ENCODE measurements at regions not wholly inside any gene's neighbourhood (a gene's known extent, or its start where the extent isn't known, plus 50 kb on each side); places are given as distances from the start of the nearest gene placed in this dataset.

DNA sequence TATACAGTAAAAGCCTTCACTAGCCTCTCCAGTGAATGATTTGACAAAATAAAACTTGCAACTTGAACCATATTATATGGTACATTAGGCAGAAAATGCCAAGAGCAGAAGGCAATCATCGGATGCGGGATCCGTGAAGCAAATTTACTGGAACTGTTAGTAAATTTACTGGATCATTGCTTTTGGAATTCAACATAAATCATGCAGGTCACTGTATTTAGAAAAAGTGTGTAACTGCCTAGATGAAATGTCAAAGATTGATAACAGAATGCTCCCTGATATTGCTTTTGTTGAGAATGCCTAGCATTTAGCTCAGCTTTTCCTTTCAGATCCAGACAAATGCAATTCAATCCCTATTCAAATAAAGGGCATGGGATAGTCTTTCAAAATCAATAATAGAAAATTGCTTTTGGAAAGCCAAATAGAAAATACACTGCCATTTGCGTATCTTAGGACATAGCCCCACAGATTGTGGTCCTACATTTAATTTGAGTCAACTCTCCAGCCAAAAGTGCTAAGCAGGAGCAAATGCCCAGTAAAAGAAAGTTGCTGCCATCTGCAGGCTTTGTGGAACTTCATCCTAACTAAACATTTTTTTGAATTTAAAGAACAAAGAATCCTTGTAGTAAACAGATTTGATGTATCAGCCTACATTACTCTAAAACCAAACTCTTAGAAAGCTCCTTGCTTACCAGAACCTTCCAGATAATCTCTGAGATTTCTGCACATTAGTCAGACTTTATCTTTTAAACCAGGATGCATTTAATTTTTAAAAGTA is 109.5 kb upstream of the HSF2 start:
- peak; percentile 58 for DNase-seq

DNA sequence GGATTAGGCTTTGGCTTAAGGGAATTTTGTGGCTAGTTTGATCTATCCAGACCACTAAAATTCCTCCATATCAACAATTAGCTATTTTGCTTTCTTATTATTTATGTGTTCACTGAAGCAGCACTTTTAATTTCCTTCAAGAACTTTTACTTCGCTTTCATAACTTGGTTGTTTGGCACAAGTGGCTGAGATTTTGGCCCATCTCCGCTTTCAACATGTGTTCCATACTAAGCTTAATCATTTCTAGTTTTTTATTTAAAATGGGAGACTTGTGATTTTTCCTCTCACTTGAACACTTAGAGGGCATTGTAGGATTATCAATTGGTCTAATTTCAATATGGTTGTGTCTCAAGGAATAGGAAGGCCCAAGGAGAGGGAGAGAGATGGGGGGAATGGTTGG is 102.4 kb upstream of the HSF2 start:
- no peak for DNase-seq

- no peak for DNase-seq
These were observed 97.4 kb upstream of the HSF2 start for GRCh38 chr6:122302067-122302466.

DNA sequence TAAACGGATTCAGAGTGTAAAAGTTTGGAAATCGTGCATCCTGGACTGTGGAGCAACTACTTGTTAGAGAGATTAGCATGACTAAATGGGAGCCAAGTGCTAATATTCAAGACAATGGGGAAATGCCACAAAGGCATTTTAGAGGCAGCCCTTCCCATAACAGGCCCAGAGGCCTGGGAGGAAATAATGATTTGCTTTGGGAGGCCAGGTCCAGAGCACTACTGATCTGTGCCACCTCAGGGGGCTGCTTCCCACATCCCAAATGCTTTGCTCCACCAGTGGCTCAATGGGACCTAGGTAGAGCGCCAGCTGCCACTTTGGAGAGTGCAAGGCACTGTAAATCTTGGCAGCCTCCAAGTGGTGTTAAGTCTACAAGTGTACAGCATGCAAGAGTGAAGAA is 91.9 kb upstream of the HSF2 start:
- no peak for DNase-seq

DNA sequence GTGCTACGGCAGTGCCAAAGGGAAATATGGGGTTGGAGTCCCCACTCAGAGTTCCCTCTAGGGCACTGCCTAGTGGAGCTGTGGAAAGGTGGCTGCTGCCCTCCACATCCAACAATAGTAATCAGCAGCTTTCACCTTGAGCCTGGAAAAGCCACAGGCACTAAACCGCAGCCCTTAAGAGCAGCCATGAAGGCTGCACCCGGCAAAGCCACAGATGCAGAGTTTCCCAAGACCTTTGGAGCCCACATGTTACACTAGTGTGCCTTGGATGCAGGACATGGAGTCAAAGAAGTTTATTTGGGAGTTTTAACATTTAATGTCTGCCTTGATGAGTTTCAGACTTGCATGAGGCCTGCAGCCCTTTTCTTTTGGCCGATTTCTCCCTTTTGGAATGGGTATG is 91.4 kb upstream of the HSF2 start:
- DNase-seq: no peak

- DNase-seq: no peak
These were observed 83.6 kb upstream of the HSF2 start for GRCh38 chr6:122315842-122316241.

- DNase-seq: peak; percentile 21
These were observed 76.6 kb upstream of the HSF2 start for GRCh38 chr6:122322824-122323223.

- DNase-seq: no peak
These were observed 76.1 kb upstream of the HSF2 start for GRCh38 chr6:122323361-122323760.

DNA sequence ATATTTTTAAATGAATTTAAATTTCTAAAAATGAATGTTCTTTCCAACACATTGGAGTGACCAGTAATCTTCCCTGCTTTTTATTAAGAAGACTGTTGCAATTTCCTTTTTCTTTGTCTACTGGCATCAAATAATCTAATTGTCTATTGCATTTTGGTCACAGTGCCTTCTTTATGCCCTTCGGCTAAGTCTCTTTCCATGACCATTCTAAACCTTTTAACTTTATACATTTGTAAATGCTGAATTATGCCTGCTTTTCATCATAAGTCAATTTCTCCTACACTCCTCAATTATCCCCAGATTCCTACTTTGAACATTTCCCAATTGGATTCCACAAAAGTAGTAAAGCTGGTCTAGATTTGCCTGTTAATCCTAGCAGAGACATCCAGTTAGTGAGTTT is 69.1 kb upstream of the HSF2 start:
- DNase-seq: no peak

- no peak for DNase-seq
These were observed 61.8 kb upstream of the HSF2 start for GRCh38 chr6:122337645-122338044.

DNA sequence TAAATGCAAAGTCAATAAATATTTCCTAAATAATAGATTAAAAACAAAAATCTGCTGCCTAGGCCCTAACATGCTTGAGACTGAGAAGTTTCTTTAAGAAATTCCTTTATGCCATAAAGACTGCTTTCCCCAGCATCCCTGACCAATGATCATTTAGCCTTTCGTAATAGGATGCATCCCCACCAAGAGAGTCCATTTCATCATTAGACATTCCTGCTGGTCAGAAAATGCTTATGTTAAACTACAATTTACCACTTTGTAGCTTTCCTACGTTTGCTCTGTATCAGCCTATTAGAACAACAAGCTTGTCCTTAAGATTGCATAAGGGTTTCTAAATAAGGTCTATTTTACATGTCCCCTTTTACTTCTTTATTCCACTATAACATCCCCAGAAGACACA is 59.8 kb upstream of the HSF2 start:
- no peak for DNase-seq

DNA sequence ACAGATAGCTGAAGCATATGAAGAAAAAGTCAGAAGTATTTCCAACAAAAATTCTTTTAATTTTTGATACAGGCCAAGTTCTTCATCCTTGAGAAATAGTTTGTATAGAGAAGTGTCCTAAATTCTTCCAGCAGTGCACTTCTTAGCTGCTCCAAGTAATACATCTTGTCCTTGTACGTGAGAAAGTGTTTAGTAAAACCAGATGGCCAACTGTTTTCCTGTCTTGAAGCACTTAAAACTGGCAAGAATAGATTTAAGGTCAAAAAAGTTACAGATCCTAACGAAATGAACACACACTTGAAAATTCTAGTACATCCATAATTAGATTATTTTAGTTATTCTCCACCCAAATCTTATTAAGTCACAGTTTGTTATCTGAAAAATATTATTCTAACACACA is 52.2 kb upstream of the HSF2 start:
- peak; percentile 73 for DNase-seq

- peak; percentile 40 for DNase-seq
These were observed 51.7 kb upstream of the HSF2 start for GRCh38 chr6:122347751-122348150.

Measured in eye (tissue), 1 donor.